Right lobe of liver (tissue), 4 donors: ENCODE measurements at regions not wholly inside any gene's neighbourhood (a gene's known extent, or its start where the extent isn't known, plus 50 kb on each side); places are given as distances from the start of the nearest gene placed in this dataset.

Source experiments
- CTCF ChIP-seq, 4 donors: fragments of 200-600 bp in 3 of 4; fragments of 450-650 bp in 1 of 4; IDR thresholded peaks; one replicate each; pipeline versions ENCODE4 v1.5.1 to v1.8.0; 2016 to 2022; ENCODE audit warnings: antibody characterized with exemption in 4 of 4, mild to moderate bottlenecking in 2 of 4
- POLR2A ChIP-seq: fragments of 450-650 bp; IDR thresholded peaks from one replicate; pipeline ENCODE4 v1.6.1; 2017; ENCODE audit warnings: antibody characterized with exemption, mild to moderate bottlenecking
- donor health status: DM: no; HTN: no; CAD: no.
- donor health status: DM: no; HTN: no; CAD: no.
- donor health status: DM: no; HTN: yes; CAD: no.

GRCh38 chr4:117965622-117966021 is 68.7 kb upstream of the NDST3 start:
- TF ChIP-seq CTCF (IDR thresholded peaks at IDR 0.05) (no peak), POLR2A (no peak)
